GM23338 (cell line): ENCODE measurements at regions not wholly inside any gene's neighbourhood (a gene's known extent, or its start where the extent isn't known, plus 50 kb on each side); places are given as distances from the start of the nearest gene placed in this dataset.

ENCODE experiments used
- ATAC-seq: fragments of 200-7000 bp; cut with Tn5 transposase; 3 replicates; pipeline ENCODE4 v1.9.1; 2020
- DNase-seq: peaks from one replicate; pipeline ENCODE4 v3.0.0-alpha.2; 2015; ENCODE audit warnings: low spot score
- H2AFZ ChIP-seq: fragments of 200-600 bp; sonication (generic); 2 replicates; pipeline ENCODE4 v1.8.0; 2016; ENCODE audit warnings: antibody characterized with exemption, mild to moderate bottlenecking, moderate library complexity
- H3F3A ChIP-seq: fragments of 200-600 bp; sonication (generic); replicated peaks from 2 replicates; pipeline ENCODE4 v1.8.0; 2017; ENCODE audit warnings: antibody characterized with exemption, mixed run types, low read depth
- H3K27ac ChIP-seq: fragments of 200-600 bp; sonication (generic); 2 replicates; pipeline ENCODE4 v1.6.1; 2016; ENCODE audit warnings: low read depth
- H3K27me3 ChIP-seq: fragments of 200-600 bp; sonication (generic); 2 replicates; pipeline ENCODE4 v1.8.0; 2016; ENCODE audit warnings: mild to moderate bottlenecking, mixed run types, moderate library complexity; ENCODE audit not compliant: insufficient read depth
- H3K36me3 ChIP-seq: fragments of 200-600 bp; sonication (generic); 2 replicates; pipeline ENCODE4 v1.8.0; 2016; ENCODE audit warnings: mild to moderate bottlenecking; ENCODE audit not compliant: insufficient read depth
- H3K4me1 ChIP-seq: fragments of 200-600 bp; sonication (generic); 2 replicates; pipeline ENCODE4 v1.8.0; 2016; ENCODE audit warnings: mild to moderate bottlenecking, moderate library complexity; ENCODE audit not compliant: insufficient read depth
- H3K4me2 ChIP-seq: fragments of 200-600 bp; sonication (generic); 2 replicates; pipeline ENCODE4 v1.7.1; 2017; ENCODE audit warnings: mixed run types
- H3K4me3 ChIP-seq: fragments of 200-600 bp; sonication (generic); 2 replicates; pipeline ENCODE4 v1.6.1; 2016; ENCODE audit warnings: mixed run types
- H3K79me2 ChIP-seq: fragments of 200-600 bp; sonication (generic); replicated peaks from 2 replicates; pipeline ENCODE4 v1.8.0; 2017; ENCODE audit warnings: mild to moderate bottlenecking; ENCODE audit not compliant: insufficient read depth
- H3K9me2 ChIP-seq: fragments of 200-600 bp; sonication (generic); 2 replicates; pipeline ENCODE4 v1.8.0; 2017; ENCODE audit not compliant: insufficient read depth
- H4K20me1 ChIP-seq: fragments of 200-600 bp; sonication (generic); replicated peaks from 2 replicates; pipeline ENCODE4 v1.8.0; 2017; ENCODE audit warnings: mild to moderate bottlenecking; ENCODE audit not compliant: insufficient read depth
- H3K27ac Mint-ChIP-seq: 2 replicates; pipeline ENCODE4 v1.8.0; 2020; ENCODE audit warnings: inconsistent platforms, mild to moderate bottlenecking, moderate library complexity, mixed read lengths
- H3K27me3 Mint-ChIP-seq: 3 replicates; pipeline ENCODE4 v1.8.0; 2022; ENCODE audit warnings: low read depth, mild to moderate bottlenecking, moderate library complexity, mixed read lengths, inconsistent platforms; ENCODE audit not compliant: insufficient read depth, poor library complexity
- H3K36me3 Mint-ChIP-seq: 3 replicates; pipeline ENCODE4 v1.8.0; 2021; ENCODE audit warnings: low read depth, mild to moderate bottlenecking, inconsistent platforms, moderate library complexity, mixed read lengths
- H3K4me1 Mint-ChIP-seq: 3 replicates; pipeline ENCODE4 v1.8.0; 2020; ENCODE audit warnings: mild to moderate bottlenecking, inconsistent platforms, mixed read lengths
- H3K4me3 Mint-ChIP-seq: 3 replicates; pipeline ENCODE4 v1.8.0; 2021; ENCODE audit warnings: moderate library complexity, mild to moderate bottlenecking, inconsistent platforms, mixed read lengths
- H3K9me3 Mint-ChIP-seq: 3 replicates; pipeline ENCODE4 v1.8.0; 2020; ENCODE audit warnings: moderate library complexity, mild to moderate bottlenecking, inconsistent platforms, mixed read lengths
- EZH2 ChIP-seq: fragments of 200-600 bp; sonication (generic); IDR thresholded peaks from one replicate; pipeline ENCODE4 v1.8.0; 2017; ENCODE audit warnings: antibody characterized with exemption, mild to moderate bottlenecking, low read depth; ENCODE audit not compliant: unreplicated experiment
- EZH2phosphoT487 ChIP-seq: fragments of 200-600 bp; sonication (generic); IDR thresholded peaks from one replicate; pipeline ENCODE4 v1.8.1; 2018; ENCODE audit warnings: antibody characterized with exemption; ENCODE audit not compliant: unreplicated experiment
- JUNB ChIP-seq: IDR thresholded peaks from one replicate; pipeline ENCODE4 v1.6.1; 2016; ENCODE audit warnings: antibody characterized with exemption; ENCODE audit not compliant: unreplicated experiment
- NANOG ChIP-seq: IDR thresholded peaks from 2 replicates; pipeline ENCODE4 v1.6.1; 2016; ENCODE audit warnings: antibody characterized with exemption, borderline replicate concordance
- POLR2AphosphoS5 ChIP-seq: IDR thresholded peaks from 2 replicates; pipeline ENCODE4 v1.6.1; 2016; ENCODE audit warnings: antibody characterized with exemption, low read depth
- STAT1 ChIP-seq: IDR thresholded peaks from one replicate; pipeline ENCODE4 v1.6.1; 2016; ENCODE audit warnings: antibody characterized with exemption; ENCODE audit not compliant: unreplicated experiment
- ZNF331 ChIP-seq: fragments of 250-450 bp; sonication (Bioruptor Pico); IDR thresholded peaks from 2 replicates; pipeline ENCODE4 v1.5.0; 2020; ENCODE audit warnings: low read depth, mild to moderate bottlenecking, moderate library complexity
- TF ChIP-seq, protein P1 (sequence below): fragments of 250-450 bp; sonication (Bioruptor Pico); IDR thresholded peaks from 2 replicates; pipeline ENCODE4 v1.5.0; 2020; ENCODE audit warnings: mild to moderate bottlenecking, moderate library complexity
- TF ChIP-seq, protein P2 (sequence below), 2 experiments: fragments of 200-600 bp in 1 of 2; sonication (generic) in 1 of 2; conservative IDR thresholded peaks; 2 replicates each; pipeline versions ENCODE4 v1.5.1 to v1.6.1; 2016 to 2017; ENCODE audit warnings: antibody characterized with exemption in 2 of 2, low read depth in 2 of 2, mild to moderate bottlenecking in 2 of 2, moderate library complexity in 1 of 2
- TF ChIP-seq, protein P3 (sequence below): IDR thresholded peaks from 2 replicates; pipeline ENCODE4 v1.6.1; 2016; ENCODE audit warnings: antibody characterized with exemption

- TF ChIP-seq, protein P1, sequence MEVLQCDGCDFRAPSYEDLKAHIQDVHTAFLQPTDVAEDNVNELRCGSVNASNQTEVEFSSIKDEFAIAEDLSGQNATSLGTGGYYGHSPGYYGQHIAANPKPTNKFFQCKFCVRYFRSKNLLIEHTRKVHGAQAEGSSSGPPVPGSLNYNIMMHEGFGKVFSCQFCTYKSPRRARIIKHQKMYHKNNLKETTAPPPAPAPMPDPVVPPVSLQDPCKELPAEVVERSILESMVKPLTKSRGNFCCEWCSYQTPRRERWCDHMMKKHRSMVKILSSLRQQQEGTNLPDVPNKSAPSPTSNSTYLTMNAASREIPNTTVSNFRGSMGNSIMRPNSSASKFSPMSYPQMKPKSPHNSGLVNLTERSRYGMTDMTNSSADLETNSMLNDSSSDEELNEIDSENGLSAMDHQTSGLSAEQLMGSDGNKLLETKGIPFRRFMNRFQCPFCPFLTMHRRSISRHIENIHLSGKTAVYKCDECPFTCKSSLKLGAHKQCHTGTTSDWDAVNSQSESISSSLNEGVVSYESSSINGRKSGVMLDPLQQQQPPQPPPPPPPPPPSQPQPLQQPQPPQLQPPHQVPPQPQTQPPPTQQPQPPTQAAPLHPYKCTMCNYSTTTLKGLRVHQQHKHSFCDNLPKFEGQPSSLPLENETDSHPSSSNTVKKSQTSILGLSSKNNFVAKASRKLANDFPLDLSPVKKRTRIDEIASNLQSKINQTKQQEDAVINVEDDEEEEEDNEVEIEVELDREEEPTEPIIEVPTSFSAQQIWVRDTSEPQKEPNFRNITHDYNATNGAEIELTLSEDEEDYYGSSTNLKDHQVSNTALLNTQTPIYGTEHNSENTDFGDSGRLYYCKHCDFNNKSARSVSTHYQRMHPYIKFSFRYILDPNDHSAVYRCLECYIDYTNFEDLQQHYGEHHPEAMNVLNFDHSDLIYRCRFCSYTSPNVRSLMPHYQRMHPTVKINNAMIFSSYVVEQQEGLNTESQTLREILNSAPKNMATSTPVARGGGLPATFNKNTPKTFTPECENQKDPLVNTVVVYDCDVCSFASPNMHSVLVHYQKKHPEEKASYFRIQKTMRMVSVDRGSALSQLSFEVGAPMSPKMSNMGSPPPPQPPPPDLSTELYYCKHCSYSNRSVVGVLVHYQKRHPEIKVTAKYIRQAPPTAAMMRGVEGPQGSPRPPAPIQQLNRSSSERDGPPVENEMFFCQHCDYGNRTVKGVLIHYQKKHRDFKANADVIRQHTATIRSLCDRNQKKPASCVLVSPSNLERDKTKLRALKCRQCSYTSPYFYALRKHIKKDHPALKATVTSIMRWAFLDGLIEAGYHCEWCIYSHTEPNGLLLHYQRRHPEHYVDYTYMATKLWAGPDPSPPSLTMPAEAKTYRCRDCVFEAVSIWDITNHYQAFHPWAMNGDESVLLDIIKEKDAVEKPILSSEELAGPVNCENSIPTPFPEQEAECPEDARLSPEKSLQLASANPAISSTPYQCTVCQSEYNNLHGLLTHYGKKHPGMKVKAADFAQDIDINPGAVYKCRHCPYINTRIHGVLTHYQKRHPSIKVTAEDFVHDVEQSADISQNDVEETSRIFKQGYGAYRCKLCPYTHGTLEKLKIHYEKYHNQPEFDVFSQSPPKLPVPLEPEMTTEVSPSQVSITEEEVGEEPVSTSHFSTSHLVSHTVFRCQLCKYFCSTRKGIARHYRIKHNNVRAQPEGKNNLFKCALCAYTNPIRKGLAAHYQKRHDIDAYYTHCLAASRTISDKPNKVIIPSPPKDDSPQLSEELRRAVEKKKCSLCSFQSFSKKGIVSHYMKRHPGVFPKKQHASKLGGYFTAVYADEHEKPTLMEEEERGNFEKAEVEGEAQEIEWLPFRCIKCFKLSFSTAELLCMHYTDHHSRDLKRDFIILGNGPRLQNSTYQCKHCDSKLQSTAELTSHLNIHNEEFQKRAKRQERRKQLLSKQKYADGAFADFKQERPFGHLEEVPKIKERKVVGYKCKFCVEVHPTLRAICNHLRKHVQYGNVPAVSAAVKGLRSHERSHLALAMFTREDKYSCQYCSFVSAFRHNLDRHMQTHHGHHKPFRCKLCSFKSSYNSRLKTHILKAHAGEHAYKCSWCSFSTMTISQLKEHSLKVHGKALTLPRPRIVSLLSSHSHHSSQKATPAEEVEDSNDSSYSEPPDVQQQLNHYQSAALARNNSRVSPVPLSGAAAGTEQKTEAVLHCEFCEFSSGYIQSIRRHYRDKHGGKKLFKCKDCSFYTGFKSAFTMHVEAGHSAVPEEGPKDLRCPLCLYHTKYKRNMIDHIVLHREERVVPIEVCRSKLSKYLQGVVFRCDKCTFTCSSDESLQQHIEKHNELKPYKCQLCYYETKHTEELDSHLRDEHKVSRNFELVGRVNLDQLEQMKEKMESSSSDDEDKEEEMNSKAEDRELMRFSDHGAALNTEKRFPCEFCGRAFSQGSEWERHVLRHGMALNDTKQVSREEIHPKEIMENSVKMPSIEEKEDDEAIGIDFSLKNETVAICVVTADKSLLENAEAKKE (CRISPR knock-in tag): no peak
- no peak for TF ChIP-seq POLR2AphosphoS5
- TF ChIP-seq STAT1: no peak
- TF ChIP-seq EZH2: no peak
- no peak for TF ChIP-seq JUNB
- TF ChIP-seq, protein P2, sequence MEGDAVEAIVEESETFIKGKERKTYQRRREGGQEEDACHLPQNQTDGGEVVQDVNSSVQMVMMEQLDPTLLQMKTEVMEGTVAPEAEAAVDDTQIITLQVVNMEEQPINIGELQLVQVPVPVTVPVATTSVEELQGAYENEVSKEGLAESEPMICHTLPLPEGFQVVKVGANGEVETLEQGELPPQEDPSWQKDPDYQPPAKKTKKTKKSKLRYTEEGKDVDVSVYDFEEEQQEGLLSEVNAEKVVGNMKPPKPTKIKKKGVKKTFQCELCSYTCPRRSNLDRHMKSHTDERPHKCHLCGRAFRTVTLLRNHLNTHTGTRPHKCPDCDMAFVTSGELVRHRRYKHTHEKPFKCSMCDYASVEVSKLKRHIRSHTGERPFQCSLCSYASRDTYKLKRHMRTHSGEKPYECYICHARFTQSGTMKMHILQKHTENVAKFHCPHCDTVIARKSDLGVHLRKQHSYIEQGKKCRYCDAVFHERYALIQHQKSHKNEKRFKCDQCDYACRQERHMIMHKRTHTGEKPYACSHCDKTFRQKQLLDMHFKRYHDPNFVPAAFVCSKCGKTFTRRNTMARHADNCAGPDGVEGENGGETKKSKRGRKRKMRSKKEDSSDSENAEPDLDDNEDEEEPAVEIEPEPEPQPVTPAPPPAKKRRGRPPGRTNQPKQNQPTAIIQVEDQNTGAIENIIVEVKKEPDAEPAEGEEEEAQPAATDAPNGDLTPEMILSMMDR (conservative IDR thresholded peaks at IDR 0.05; ENCODE audit: low read depth in 2 of 2): no peak
- TF ChIP-seq ZNF331 (CRISPR knock-in tag): no peak
Measured at GRCh38 chr16:26371349-26371869, 679.6 kb downstream of the HS3ST4 start (continued).

- ATAC-seq: no peak
- no peak overlapping the region for H3K27ac ChIP-seq
- no peaks in the 10 kb centered on the region for H3K79me2 ChIP-seq
- no peaks in the 10 kb centered on the region for H3K27me3 ChIP-seq
- H3K9me3 Mint-ChIP-seq: peaks cover 45% of the 10 kb centered on the region
- no peak overlapping the region for H3K4me2 ChIP-seq
- H3K4me3 Mint-ChIP-seq: no peak overlapping the region
- H4K20me1 ChIP-seq: no peaks in the 10 kb centered on the region
- no peaks in the 10 kb centered on the region for H3K27me3 Mint-ChIP-seq
- H3F3A ChIP-seq: no peaks in the 10 kb centered on the region
- no peaks in the 10 kb centered on the region; the same call in 2 of the 3 replicates for H3K36me3 Mint-ChIP-seq
- H3K9me2 ChIP-seq: peaks cover 3% of the 10 kb centered on the region; the same call in 1 of the 2 replicates
- no peak overlapping the region for H2AFZ ChIP-seq
- no peak overlapping the region for H3K27ac Mint-ChIP-seq
- no peaks in the 10 kb centered on the region for H3K4me1 Mint-ChIP-seq
- no peaks in the 10 kb centered on the region for H3K36me3 ChIP-seq
- DNase-seq: no peak
- H3K4me1 ChIP-seq: no peaks in the 10 kb centered on the region
- no peak overlapping the region for H3K4me3 ChIP-seq
- TF ChIP-seq STAT1: no peak
- TF ChIP-seq EZH2: no peak
- TF ChIP-seq, protein P3, sequence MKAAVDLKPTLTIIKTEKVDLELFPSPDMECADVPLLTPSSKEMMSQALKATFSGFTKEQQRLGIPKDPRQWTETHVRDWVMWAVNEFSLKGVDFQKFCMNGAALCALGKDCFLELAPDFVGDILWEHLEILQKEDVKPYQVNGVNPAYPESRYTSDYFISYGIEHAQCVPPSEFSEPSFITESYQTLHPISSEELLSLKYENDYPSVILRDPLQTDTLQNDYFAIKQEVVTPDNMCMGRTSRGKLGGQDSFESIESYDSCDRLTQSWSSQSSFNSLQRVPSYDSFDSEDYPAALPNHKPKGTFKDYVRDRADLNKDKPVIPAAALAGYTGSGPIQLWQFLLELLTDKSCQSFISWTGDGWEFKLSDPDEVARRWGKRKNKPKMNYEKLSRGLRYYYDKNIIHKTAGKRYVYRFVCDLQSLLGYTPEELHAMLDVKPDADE: no peak
- no peak for TF ChIP-seq EZH2phosphoT487
- TF ChIP-seq JUNB: no peak
- no peak for TF ChIP-seq NANOG
- no peak for TF ChIP-seq ZNF331 (CRISPR knock-in tag)
Measured at GRCh38 chr16:26374279-26374925, 682.6 kb downstream of the HS3ST4 start.
